ENCODE measurements at regions not wholly inside any gene's neighbourhood (a gene's known extent, or its start where the extent isn't known, plus 50 kb on each side); places are given as distances from the start of the nearest gene placed in this dataset.
"Not testable (repeated sequence)": the region's sequence is repeated elsewhere in the genome, so short reads cannot be mapped to it uniquely, and the experiment has no call there.

- no peak for TF ChIP-seq CTCF (IDR thresholded peaks at IDR 0.05; ENCODE audit: insufficient read depth, missing control alignments)
- no peak for DNase-seq (ENCODE audit: insufficient read length, low spot score)
- no peak for FAIRE-seq
These were observed 273.8 kb downstream of the TTC8 start for GRCh38 chr14:89098254-89098653.

DNA sequence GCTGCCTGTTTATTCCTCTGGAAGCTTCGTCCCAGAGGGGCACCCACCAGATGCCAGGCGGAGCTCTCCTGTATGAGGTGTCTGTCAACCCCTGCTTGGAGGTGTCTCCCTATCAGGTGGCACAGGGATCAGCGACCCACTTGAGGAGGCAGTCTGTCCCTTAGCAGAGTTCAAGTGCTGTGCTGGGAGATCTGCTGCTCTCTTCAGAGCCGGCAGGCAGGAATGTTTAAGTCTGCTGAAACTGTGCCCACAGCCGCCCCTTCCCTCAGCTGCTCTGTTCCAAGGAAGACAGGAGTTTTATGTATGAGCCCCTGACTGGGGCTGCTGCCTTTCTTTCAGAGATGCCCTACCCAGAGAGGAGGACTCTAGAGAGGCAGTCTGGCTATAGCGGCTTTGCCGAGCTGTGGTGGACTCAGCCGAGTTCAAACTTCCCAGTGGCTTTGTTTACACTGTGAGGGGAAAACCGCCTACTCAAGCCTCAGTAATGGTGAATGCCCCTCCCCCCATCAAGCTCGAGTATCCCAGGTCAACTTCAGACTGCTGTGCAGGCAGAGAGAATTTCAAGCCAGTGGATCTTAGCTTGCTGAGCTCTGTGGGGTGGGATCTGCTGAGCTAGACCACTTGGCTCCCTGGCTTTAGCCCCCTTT, 279.8 kb downstream of the TTC8 start:
- not testable (repeated sequence) for FAIRE-seq; DNase-seq (ENCODE audit: insufficient read length, low spot score)

- not testable (repeated sequence) for FAIRE-seq; DNase-seq (ENCODE audit: insufficient read length, low spot score)
These were observed 280.4 kb downstream of the TTC8 start for GRCh38 chr14:89104861-89105260.

All from D721Med (cell line).